GM12878 (cell line): ENCODE measurements at regions not wholly inside any gene's neighbourhood (a gene's known extent, or its start where the extent isn't known, plus 50 kb on each side); places are given as distances from the start of the nearest gene placed in this dataset.

Source experiments
- BRCA1 ChIP-seq: IDR thresholded peaks from 2 replicates; pipeline ENCODE4 v1.6.1; 2011; ENCODE audit warnings: low read depth, low read length, improper control_type of control experiment
- CBFB ChIP-seq: IDR thresholded peaks from 2 replicates; pipeline ENCODE4 v1.6.1; 2016; ENCODE audit warnings: antibody characterized with exemption, low read depth
- NBN ChIP-seq: fragments of 450-650 bp; IDR thresholded peaks from 2 replicates; pipeline ENCODE4 v1.6.1; 2016
- PBX3 ChIP-seq: IDR thresholded peaks from 2 replicates; pipeline ENCODE4 v1.6.1; 2011; ENCODE audit warnings: mild to moderate bottlenecking, low read depth, low read length, moderate library complexity; ENCODE audit not compliant: insufficient replicate concordance
- YBX1 ChIP-seq: fragments of 450-650 bp; IDR thresholded peaks from 2 replicates; pipeline ENCODE4 v1.6.1; 2016; ENCODE audit warnings: antibody characterized with exemption
- ZNF274 ChIP-seq: IDR thresholded peaks from one replicate; pipeline ENCODE4 v1.8.0; 2011; ENCODE audit not compliant: insufficient read length, insufficient read depth
- TF ChIP-seq, protein P1 (sequence below): fragments of 150-350 bp; IDR thresholded peaks from 2 replicates; pipeline ENCODE4 v1.6.1; 2014; ENCODE audit warnings: mild to moderate bottlenecking, low read depth, low read length
- TF ChIP-seq, protein P2 (sequence below): fragments of 450-650 bp; IDR thresholded peaks from 2 replicates; pipeline ENCODE4 v1.6.1; 2017; ENCODE audit warnings: antibody characterized with exemption, mild to moderate bottlenecking, moderate library complexity

DNA sequence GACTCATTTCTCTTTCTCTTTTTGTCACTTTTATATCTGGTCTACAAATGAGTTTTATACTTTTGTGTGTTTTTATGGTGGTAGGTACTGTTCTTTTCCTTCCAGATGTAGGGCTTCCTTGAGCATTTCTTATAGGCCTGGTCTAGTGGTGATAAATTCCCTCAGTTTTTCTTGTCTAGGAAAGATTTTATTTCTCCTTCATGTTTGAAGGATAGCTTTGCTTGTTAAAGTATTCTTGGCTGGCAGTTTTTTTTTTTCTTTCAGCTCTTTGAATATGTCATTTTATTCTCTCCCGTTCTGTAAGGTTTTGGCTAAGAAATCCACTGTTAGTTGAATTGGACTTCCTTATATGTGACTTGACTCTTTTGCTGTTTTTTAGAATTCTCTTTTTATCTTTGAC is 292.7 kb downstream of the RPS24 start (continued):
- TF ChIP-seq PBX3 (no peak), ZNF274 (no peak), NBN (no peak), CBFB (no peak), YBX1 (no peak), BRCA1 (no peak)
- TF ChIP-seq, protein P1, sequence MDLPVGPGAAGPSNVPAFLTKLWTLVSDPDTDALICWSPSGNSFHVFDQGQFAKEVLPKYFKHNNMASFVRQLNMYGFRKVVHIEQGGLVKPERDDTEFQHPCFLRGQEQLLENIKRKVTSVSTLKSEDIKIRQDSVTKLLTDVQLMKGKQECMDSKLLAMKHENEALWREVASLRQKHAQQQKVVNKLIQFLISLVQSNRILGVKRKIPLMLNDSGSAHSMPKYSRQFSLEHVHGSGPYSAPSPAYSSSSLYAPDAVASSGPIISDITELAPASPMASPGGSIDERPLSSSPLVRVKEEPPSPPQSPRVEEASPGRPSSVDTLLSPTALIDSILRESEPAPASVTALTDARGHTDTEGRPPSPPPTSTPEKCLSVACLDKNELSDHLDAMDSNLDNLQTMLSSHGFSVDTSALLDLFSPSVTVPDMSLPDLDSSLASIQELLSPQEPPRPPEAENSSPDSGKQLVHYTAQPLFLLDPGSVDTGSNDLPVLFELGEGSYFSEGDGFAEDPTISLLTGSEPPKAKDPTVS: no peak
- TF ChIP-seq, protein P2, sequence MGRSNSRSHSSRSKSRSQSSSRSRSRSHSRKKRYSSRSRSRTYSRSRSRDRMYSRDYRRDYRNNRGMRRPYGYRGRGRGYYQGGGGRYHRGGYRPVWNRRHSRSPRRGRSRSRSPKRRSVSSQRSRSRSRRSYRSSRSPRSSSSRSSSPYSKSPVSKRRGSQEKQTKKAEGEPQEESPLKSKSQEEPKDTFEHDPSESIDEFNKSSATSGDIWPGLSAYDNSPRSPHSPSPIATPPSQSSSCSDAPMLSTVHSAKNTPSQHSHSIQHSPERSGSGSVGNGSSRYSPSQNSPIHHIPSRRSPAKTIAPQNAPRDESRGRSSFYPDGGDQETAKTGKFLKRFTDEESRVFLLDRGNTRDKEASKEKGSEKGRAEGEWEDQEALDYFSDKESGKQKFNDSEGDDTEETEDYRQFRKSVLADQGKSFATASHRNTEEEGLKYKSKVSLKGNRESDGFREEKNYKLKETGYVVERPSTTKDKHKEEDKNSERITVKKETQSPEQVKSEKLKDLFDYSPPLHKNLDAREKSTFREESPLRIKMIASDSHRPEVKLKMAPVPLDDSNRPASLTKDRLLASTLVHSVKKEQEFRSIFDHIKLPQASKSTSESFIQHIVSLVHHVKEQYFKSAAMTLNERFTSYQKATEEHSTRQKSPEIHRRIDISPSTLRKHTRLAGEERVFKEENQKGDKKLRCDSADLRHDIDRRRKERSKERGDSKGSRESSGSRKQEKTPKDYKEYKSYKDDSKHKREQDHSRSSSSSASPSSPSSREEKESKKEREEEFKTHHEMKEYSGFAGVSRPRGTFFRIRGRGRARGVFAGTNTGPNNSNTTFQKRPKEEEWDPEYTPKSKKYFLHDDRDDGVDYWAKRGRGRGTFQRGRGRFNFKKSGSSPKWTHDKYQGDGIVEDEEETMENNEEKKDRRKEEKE: no peak
